GM12878 (cell line): ENCODE measurements at regions not wholly inside any gene's neighbourhood (a gene's known extent, or its start where the extent isn't known, plus 50 kb on each side); places are given as distances from the start of the nearest gene placed in this dataset.

Experiments
- ATAC-seq: fragments of 200-7000 bp; cut with Tn5 transposase; 3 replicates; pipeline ENCODE4 v1.9.1; 2020; ENCODE audit warnings: mild to moderate bottlenecking, moderate library complexity
- BruUV-seq: library from RNA; stranded (reverse); fragments of 400-500 nt; replicated peaks from 2 replicates; lab custom pipeline; 2021; lab: Mats Ljungman, UMichigan
- CTCF ChIA-PET: fragments of 300-600 bp; sonication (Branson Sonifier 250); formaldehyde crosslinking; extraction: SDS; loops from one replicate; lab custom pipeline; 2021; ENCODE audit warnings: inconsistent platforms; lab: Yijun Ruan, JAX
- POLR2A ChIA-PET: fragments of 350-600 bp; formaldehyde crosslinking; extraction: SDS; loops from one replicate; lab custom pipeline; 2021; ENCODE audit warnings: inconsistent platforms; lab: Charles Lee
- RAD21 ChIA-PET: fragments of 300-600 bp; sonication (Branson Sonifier 250); formaldehyde crosslinking; loops from one replicate; lab custom pipeline; 2023; ENCODE audit warnings: antibody characterized with exemption; ENCODE audit not compliant: unreplicated experiment; lab: Charles Lee
- SMC1A ChIA-PET: fragments of 300-600 bp; sonication (Branson Sonifier 250); formaldehyde crosslinking; loops from one replicate; lab custom pipeline; 2023; ENCODE audit not compliant: unreplicated experiment, uncharacterized antibody; lab: Charles Lee
- DNase-seq: peaks from one replicate; pipeline ENCODE4 v3.0.0-alpha.2; 2011; ENCODE audit warnings: low read depth, low spot score
- FAIRE-seq: peaks from 3 replicates; lab custom pipeline; 2011; peaks lifted over from hg19 to GRCh38; lab: Jason Lieb, UNC
- H2AFZ ChIP-seq: 2 replicates; pipeline ENCODE4 v1.6.0; 2011; ENCODE audit warnings: low read depth, low read length, control low read depth; ENCODE audit not compliant: control insufficient read depth
- H3K27ac ChIP-seq: 2 replicates; pipeline ENCODE4 v1.5.1; 2011; ENCODE audit warnings: control low read depth; ENCODE audit not compliant: control insufficient read depth, insufficient read depth
- H3K27me3 ChIP-seq, 2 experiments: replicated peaks in 1 of 2; 2 replicates each; pipeline versions ENCODE4 v1.6.0 to v1.6.1; 2011; ENCODE audit warnings: low read length in 1 of 2; ENCODE audit not compliant: control insufficient read depth in 2 of 2, insufficient read depth in 2 of 2
- H3K36me3 ChIP-seq, 2 experiments: 2 replicates each; pipeline ENCODE4 v1.5.1; 2011; ENCODE audit warnings: low read length in 1 of 2; ENCODE audit not compliant: control insufficient read depth in 2 of 2, insufficient read depth in 2 of 2
- H3K4me1 ChIP-seq: 2 replicates; pipeline ENCODE4 v1.6.1; 2011; ENCODE audit warnings: mild to moderate bottlenecking, low read length, moderate library complexity, mixed read lengths; ENCODE audit not compliant: control insufficient read depth, insufficient read depth
- H3K4me2 ChIP-seq: 2 replicates; pipeline ENCODE4 v1.6.0; 2011; ENCODE audit warnings: control low read depth; ENCODE audit not compliant: control insufficient read depth, insufficient read depth
- H3K4me3 ChIP-seq: fragments of 200-600 bp; sonication (generic); 2 replicates; pipeline ENCODE4 v1.5.1; 2016
- H3K79me2 ChIP-seq: 2 replicates; pipeline ENCODE4 v1.6.0; 2011; ENCODE audit warnings: low read length; ENCODE audit not compliant: control insufficient read depth, insufficient read depth
- H3K9ac ChIP-seq: 2 replicates; pipeline ENCODE4 v1.8.0; 2011; ENCODE audit warnings: low read length, control low read depth, mixed read lengths; ENCODE audit not compliant: control insufficient read depth, insufficient read depth
- H3K9me3 ChIP-seq: replicated peaks from 3 replicates; pipeline ENCODE4 v1.5.1; 2011; ENCODE audit warnings: mild to moderate bottlenecking, low read length; ENCODE audit not compliant: control insufficient read depth, insufficient read depth
- H4K20me1 ChIP-seq: 2 replicates; pipeline ENCODE4 v1.6.0; 2011; ENCODE audit not compliant: control insufficient read depth, insufficient read depth
- ATF7 ChIP-seq: fragments of 450-650 bp; IDR thresholded peaks from 2 replicates; pipeline ENCODE4 v1.6.1; 2016; ENCODE audit warnings: low read depth, mild to moderate bottlenecking
- BHLHE40 ChIP-seq, 2 experiments: fragments of 450-650 bp in 1 of 2; IDR thresholded peaks; 2 replicates each; pipeline ENCODE4 v1.6.1; 2011 to 2017; ENCODE audit warnings: low read depth in 2 of 2, borderline replicate concordance in 1 of 2, improper control_type of control experiment in 1 of 2, low read length in 1 of 2, mild to moderate bottlenecking in 1 of 2
- CBFB ChIP-seq: IDR thresholded peaks from 2 replicates; pipeline ENCODE4 v1.6.1; 2016; ENCODE audit warnings: antibody characterized with exemption, low read depth
- CHD1 ChIP-seq: IDR thresholded peaks from 2 replicates; pipeline ENCODE4 v1.6.1; 2012; ENCODE audit warnings: low read depth, low read length, improper control_type of control experiment
- HDAC6 ChIP-seq: fragments of 200-600 bp; sonication (generic); IDR thresholded peaks from one replicate; pipeline ENCODE4 v1.8.0; 2017; ENCODE audit warnings: antibody characterized with exemption; ENCODE audit not compliant: unreplicated experiment
- IKZF2 ChIP-seq, 2 experiments: fragments of 450-650 bp; IDR thresholded peaks; 2 replicates each; pipeline ENCODE4 v1.6.1; 2017; ENCODE audit warnings: mild to moderate bottlenecking in 2 of 2, moderate library complexity in 2 of 2
- NFXL1 ChIP-seq: fragments of 450-650 bp; IDR thresholded peaks from 2 replicates; pipeline ENCODE4 v1.6.1; 2017; ENCODE audit warnings: antibody characterized with exemption, mild to moderate bottlenecking, borderline replicate concordance
- NR2C2 ChIP-seq: IDR thresholded peaks from 2 replicates; pipeline ENCODE4 v1.6.1; 2011; ENCODE audit warnings: borderline replicate concordance, low read depth; ENCODE audit not compliant: control insufficient read depth, insufficient read length
- RAD51 ChIP-seq: fragments of 450-650 bp; IDR thresholded peaks from 2 replicates; pipeline ENCODE4 v1.6.1; 2016; ENCODE audit warnings: moderate library complexity, mild to moderate bottlenecking, inconsistent platforms
- SRF ChIP-seq, 2 experiments: IDR thresholded peaks; 2 replicates each; pipeline ENCODE4 v1.6.1; 2011; ENCODE audit warnings: low read depth in 2 of 2, low read length in 2 of 2, mild to moderate bottlenecking in 1 of 2, moderate library complexity in 1 of 2
- SUPT20H ChIP-seq: IDR thresholded peaks from 2 replicates; pipeline ENCODE4 v1.6.1; 2011; ENCODE audit warnings: low read depth, mild to moderate bottlenecking, low read length, moderate library complexity, borderline replicate concordance; ENCODE audit not compliant: control insufficient read depth
- YBX1 ChIP-seq: fragments of 450-650 bp; IDR thresholded peaks from 2 replicates; pipeline ENCODE4 v1.6.1; 2016; ENCODE audit warnings: antibody characterized with exemption
- YY1 ChIP-seq: IDR thresholded peaks from 2 replicates; pipeline ENCODE4 v1.6.1; 2011; ENCODE audit warnings: low read depth, mild to moderate bottlenecking, low read length
- WGBS: methylation state at CpG from one replicate; pipeline ENCODE4 v1.1.6; 2016; ENCODE audit warnings: low lambda C conversion rate; ENCODE audit not compliant: insufficient replicate concordance, insufficient coverage; ENCODE audit errors: missing lambda C conversion rate; 5-methylcytosine and 5-hydroxymethylcytosine counted together
- in situ Hi-C: fragments of 300-500 bp; cut with MboI; formaldehyde crosslinking; loops from 9 replicates; pipeline ENCODE4 v1.14.3; 2018; ENCODE audit warnings: mixed read lengths
- intact Hi-C: fragments of 100-400 bp; cut with micrococcal nuclease; formaldehyde crosslinking; loops from one replicate; pipeline ENCODE4 v1.14.2; 2022; ENCODE audit not compliant: unreplicated experiment

GRCh38 chr13:22454586-22454985 lies 726.2 kb upstream of the SGCG start:
- 19% methylated on average over 3 of the region's 3 CpGs for WGBS
- Histone ChIP-seq H3K9ac (no peak overlapping the region), H3K79me2 (no peaks in the 10 kb centered on the region), H3K4me1 (no peaks in the 10 kb centered on the region), H2AFZ (no peak overlapping the region), H3K36me3 (no peaks in the 10 kb centered on the region), H3K4me3 (no peak overlapping the region), H3K9me3 (no peaks in the 10 kb centered on the region; the same call in 2 of the 3 replicates), H4K20me1 (no peaks in the 10 kb centered on the region), H3K27me3 (no peaks in the 10 kb centered on the region), H3K27ac (no peak overlapping the region), H3K4me2 (no peak overlapping the region)
- no peak for FAIRE-seq
- ChIA-PET POLR2A (no interaction called here), CTCF (no interaction called here), RAD21 (no interaction called here), SMC1A (no interaction called here)
- TF ChIP-seq YBX1 (no peak), YY1 (no peak), SRF (IDR thresholded peaks at IDR 0.05; ENCODE audit: low read depth in 2 of 2, low read length in 2 of 2) (no peak)
- no TSS peak for BruUV-seq
- in situ Hi-C loops (no loop called here), intact Hi-C loops (no loop called here)
- no peak for DNase-seq
- ATAC-seq: no peak

GRCh38 chr13:22455036-22455435 lies 725.7 kb upstream of the SGCG start:
- H2AFZ ChIP-seq: no peak overlapping the region
- FAIRE-seq (no peak), ATAC-seq (no peak), DNase-seq (no peak)
- no peak overlapping the region for H3K4me3 ChIP-seq
- ChIA-PET RAD21 (no interaction called here), POLR2A (no interaction called here), CTCF (no interaction called here), SMC1A (no interaction called here)
- WGBS: 6% methylated on average over 2 of the region's 2 CpGs
- no peak overlapping the region for H3K9ac ChIP-seq
- H3K4me2 ChIP-seq: no peak overlapping the region
- no peaks in the 10 kb centered on the region for H3K79me2 ChIP-seq
- no peaks in the 10 kb centered on the region for H3K27me3 ChIP-seq
- H4K20me1 ChIP-seq: no peaks in the 10 kb centered on the region
- H3K4me1 ChIP-seq: no peaks in the 10 kb centered on the region
- no peaks in the 10 kb centered on the region for H3K36me3 ChIP-seq
- intact Hi-C loops (no loop called here), in situ Hi-C loops (no loop called here)
- no TSS peak for BruUV-seq
- H3K9me3 ChIP-seq: no peaks in the 10 kb centered on the region; the same call in 2 of the 3 replicates
- TF ChIP-seq RAD51 (no peak), CHD1 (no peak), ATF7 (no peak), SUPT20H (no peak), CBFB (no peak), NFXL1 (no peak), SRF (IDR thresholded peaks at IDR 0.05; ENCODE audit: low read depth in 2 of 2, low read length in 2 of 2) (no peak), NR2C2 (no peak), IKZF2 (IDR thresholded peaks at IDR 0.05) (no peak), BHLHE40 (IDR thresholded peaks at IDR 0.05; ENCODE audit: borderline replicate concordance in 1 of 2, low read depth in 2 of 2, low read length in 1 of 2) (no peak), HDAC6 (no peak)
- H3K27ac ChIP-seq: no peak overlapping the region
